ENCODE measurements at regions not wholly inside any gene's neighbourhood (a gene's known extent, or its start where the extent isn't known, plus 50 kb on each side); places are given as distances from the start of the nearest gene placed in this dataset.

DNA sequence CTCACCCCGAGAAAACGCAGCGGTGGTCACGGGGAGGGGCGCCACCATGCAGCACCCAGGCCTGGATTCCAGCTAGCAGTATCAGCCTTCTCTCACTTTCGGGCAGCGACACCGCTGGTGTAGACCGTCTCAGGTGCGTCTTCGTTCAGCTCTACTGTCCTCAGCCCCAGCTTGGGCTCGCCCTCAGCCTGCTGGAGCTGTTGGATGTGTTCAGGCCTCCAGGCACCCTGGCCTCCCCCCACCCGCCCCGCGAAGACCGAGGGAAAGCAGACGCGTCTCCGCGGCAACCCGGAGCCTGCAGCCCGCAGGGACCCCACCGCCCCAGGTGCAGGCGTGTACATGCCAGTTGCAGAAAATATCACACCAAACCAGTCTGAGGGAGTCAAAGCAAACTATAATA is 60.8 kb upstream of the CARMIL1 start:
- no peak for TF ChIP-seq GATA2 (IDR thresholded peaks at IDR 0.05; ENCODE audit: low read depth, low read length)
- TF ChIP-seq GATA3 (IDR thresholded peaks at IDR 0.05; ENCODE audit: low read depth, low read length), result no peak
